ENCODE measurements at regions not wholly inside any gene's neighbourhood (a gene's known extent, or its start where the extent isn't known, plus 50 kb on each side); places are given as distances from the start of the nearest gene placed in this dataset.

DNA sequence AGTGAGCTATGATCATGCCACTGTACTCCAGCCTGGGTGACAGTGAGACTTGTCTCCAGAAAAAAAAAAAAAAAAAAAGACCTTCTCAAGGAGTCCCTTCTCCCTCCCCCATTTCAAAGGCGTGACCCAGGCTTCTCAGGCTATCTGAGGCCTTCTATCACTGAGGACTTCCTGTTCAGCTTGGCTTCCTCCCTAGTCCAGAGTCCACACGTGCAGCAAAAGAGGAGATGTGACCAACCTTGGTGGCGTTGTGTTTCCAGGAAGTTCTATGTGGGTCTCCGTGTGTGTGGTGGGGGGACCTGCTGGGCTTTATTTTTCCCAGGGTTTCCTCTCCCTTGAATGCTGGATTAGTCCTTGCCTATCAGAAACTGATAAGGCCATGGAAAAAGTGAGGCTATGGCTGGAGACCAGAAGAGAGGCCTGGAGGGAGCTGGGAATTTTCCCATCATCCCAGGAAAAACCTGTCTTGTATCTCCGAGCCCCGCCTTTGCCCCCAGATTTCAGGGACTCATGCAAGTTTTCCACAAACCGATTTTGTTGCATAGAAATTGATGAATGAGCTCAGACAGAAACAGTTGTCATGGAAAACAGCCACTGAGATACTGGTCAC, 148.1 kb downstream of the SALL1 start:
- no peak for DNase-seq
- in situ Hi-C loops (cut with MboI; ENCODE audit: low pct_unique_long_range_greater_than_20kb, low sequenced_read_pairs) = no loop called here

GRCh38 chr16:50999181-50999580, 151.9 kb downstream of the SALL1 start:
- no peak for DNase-seq

DNA sequence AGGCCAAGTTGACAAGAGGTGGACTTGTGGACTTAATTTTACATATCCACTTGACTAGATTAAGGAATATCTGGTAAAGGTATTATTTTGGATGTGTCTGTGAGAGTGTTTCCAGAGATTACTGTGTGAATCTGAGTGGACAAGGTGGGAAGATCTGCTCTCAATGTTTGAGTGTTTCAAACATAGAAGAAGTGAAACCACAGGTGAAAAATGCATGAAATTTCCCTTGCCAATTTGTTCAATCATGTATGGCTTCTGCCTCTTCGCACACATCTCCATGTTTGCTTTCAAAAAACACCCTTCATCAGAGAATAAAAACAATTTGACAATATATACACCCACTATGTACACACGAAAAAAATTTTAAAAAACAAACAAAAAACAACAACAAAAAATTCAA, 152.7 kb downstream of the SALL1 start:
- in situ Hi-C loops (cut with MboI; ENCODE audit: low pct_unique_long_range_greater_than_20kb, low sequenced_read_pairs) = no loop called here
- DNase-seq = no peak

More at GRCh38 chr16:50999181-50999580, 151.9 kb downstream of the SALL1 start:
- in situ Hi-C loops (cut with MboI; ENCODE audit: low pct_unique_long_range_greater_than_20kb, low sequenced_read_pairs) = no loop called here

- in situ Hi-C loops (cut with MboI; ENCODE audit: low pct_unique_long_range_greater_than_20kb, low sequenced_read_pairs) = no loop called here
- no peak for DNase-seq
Measured at GRCh38 chr16:50997679-50998078, 153.4 kb downstream of the SALL1 start.

- in situ Hi-C loops (cut with MboI; ENCODE audit: low pct_unique_long_range_greater_than_20kb, low sequenced_read_pairs) = no loop called here
- DNase-seq = no peak
Measured at GRCh38 chr16:50996830-50997186, 154.3 kb downstream of the SALL1 start.

- DNase-seq = no peak
- in situ Hi-C loops (cut with MboI; ENCODE audit: low pct_unique_long_range_greater_than_20kb, low sequenced_read_pairs) = no loop called here
Measured at GRCh38 chr16:50996166-50996829, 154.8 kb downstream of the SALL1 start.

GRCh38 chr16:50994995-50995394, 156.1 kb downstream of the SALL1 start:
- in situ Hi-C loops (cut with MboI; ENCODE audit: low pct_unique_long_range_greater_than_20kb, low sequenced_read_pairs) = no loop called here
- DNase-seq = no peak

GRCh38 chr16:50992350-50993032, 158.6 kb downstream of the SALL1 start:
- DNase-seq = no peak
- in situ Hi-C loops (cut with MboI; ENCODE audit: low pct_unique_long_range_greater_than_20kb, low sequenced_read_pairs) = no loop called here

DNA sequence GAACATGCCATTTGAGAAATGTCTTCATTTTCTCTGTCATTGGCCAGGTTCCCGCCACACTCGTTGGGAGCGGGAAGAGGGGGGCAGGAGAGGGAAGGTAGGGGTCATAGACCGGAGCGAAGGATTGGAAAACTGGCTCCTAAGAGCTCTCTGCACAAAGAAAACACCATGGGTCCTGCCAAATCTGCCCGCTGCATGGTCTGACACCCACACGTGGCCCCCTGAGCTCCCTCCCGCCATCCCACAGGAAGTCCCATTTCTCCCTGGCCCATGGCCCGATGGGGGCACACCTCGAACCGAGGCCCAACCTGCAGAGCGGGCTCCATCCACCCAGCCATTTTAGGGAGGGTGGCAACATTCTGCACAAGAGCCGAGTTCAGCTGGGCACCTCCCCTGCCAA, 159.6 kb downstream of the SALL1 start:
- DNase-seq = no peak
- in situ Hi-C loops (cut with MboI; ENCODE audit: low pct_unique_long_range_greater_than_20kb, low sequenced_read_pairs) = no loop called here

DNA sequence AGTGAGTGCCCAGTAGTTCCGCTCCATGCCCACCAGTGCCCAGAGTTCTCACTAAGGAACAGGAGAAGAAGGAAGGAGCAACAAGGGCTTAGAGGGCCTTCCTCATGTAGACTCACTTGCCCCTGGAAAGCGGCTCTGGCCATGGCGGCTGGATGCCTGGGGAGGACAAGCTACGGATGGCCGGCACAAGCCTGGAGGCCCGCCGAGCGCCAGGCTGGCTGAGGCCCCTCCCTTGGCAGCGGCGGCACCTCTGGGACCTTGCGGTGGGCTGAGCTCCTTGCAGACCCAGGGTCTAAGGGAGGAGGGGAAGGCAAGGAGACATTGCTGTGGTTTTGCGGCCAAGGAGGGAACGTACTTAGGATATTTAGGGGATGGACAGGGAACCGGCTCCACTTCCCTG, 160.1 kb downstream of the SALL1 start:
- in situ Hi-C loops (cut with MboI; ENCODE audit: low pct_unique_long_range_greater_than_20kb, low sequenced_read_pairs) = no loop called here
- no peak for DNase-seq

DNA sequence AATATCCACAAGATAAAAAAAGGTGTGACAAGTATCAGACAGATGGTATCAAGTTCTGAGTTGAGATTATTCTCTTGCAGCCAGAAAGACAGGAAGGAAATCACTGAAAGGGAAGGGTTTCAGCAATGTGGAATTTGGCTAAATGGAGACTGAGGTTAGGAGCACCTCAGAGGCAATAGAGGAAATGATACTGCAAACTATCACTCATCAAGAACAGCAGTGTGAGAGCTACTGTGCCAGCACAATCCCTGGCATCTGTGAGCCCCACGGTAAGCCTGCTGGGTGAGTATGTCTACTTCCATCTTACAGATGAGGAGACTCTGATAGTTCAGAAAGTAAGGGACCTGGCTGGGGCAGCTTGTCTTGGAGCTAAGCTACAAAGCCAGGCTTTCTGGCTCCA, 162.0 kb downstream of the SALL1 start:
- no peak for DNase-seq
- in situ Hi-C loops (cut with MboI; ENCODE audit: low pct_unique_long_range_greater_than_20kb, low sequenced_read_pairs) = no loop called here

DNA sequence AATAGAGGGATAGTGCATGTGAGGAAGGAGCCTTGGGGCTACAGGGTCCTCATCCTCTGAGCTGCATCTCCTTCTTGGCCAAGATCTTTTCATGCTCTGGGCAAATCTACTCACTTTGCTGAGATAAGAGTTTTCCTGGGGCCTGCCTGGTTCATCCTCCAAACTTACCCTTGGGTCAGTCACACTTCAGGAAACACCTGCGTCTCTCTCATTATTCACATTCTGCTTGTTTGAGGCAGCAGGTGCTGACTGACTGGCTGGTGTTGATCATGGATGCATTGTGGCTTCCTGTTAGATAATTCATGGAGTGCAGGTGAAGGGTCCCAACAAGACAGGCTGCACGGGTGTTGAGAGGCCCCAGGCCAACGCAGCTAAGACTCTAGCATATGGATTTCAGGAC, 162.6 kb downstream of the SALL1 start:
- in situ Hi-C loops (cut with MboI; ENCODE audit: low pct_unique_long_range_greater_than_20kb, low sequenced_read_pairs) = no loop called here
- DNase-seq = no peak

GRCh38 chr16:50986453-50986852, 164.6 kb downstream of the SALL1 start:
- DNase-seq = no peak
- in situ Hi-C loops (cut with MboI; ENCODE audit: low pct_unique_long_range_greater_than_20kb, low sequenced_read_pairs) = no loop called here

DNA sequence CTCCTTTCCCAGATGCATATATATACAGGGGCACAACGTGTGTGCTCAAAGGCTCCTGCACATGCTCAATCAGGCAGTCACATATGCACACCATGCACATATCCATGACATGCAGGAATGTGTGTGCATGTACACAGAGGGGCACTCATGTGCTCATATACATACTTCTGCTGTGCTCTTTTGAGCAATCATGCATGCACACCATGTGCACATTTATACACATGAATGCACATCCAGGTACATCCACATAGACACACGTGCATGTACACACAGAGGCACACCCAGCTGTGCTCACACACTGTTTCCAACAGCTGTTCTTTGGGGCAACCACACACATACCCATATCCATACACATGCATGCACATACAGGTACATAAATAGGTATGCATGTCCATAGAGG, 165.3 kb downstream of the SALL1 start:
- DNase-seq = no peak
- in situ Hi-C loops (cut with MboI; ENCODE audit: low pct_unique_long_range_greater_than_20kb, low sequenced_read_pairs) = no loop called here

- DNase-seq = no peak
- in situ Hi-C loops (cut with MboI; ENCODE audit: low pct_unique_long_range_greater_than_20kb, low sequenced_read_pairs) = no loop called here
Measured at GRCh38 chr16:50984688-50985087, 166.4 kb downstream of the SALL1 start.

DNA sequence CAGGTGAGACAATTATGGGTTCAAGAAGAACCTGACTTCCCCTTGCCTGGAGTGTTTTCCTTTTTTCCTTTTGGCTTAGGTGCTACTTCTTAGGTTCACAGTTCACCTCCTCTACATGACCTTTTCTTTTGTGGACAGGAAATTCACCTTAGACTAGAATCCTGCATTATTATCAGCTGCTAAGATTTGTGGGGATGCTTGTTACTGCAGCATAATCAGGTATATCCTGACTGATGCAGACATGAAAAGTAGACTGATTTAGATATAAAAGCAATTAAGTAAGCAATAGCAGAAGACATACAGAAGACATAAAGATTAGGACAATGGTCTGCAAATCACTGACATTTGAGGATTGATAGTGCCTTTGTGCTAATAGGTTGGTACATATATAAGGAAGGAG, 168.3 kb downstream of the SALL1 start:
- in situ Hi-C loops (cut with MboI; ENCODE audit: low pct_unique_long_range_greater_than_20kb, low sequenced_read_pairs) = no loop called here

GRCh38 chr16:50981951-50982350, 169.1 kb downstream of the SALL1 start:
- no peak for DNase-seq
- in situ Hi-C loops (cut with MboI; ENCODE audit: low pct_unique_long_range_greater_than_20kb, low sequenced_read_pairs) = no loop called here

More for the DNA sequence above, 168.3 kb downstream of the SALL1 start:
- no peak for DNase-seq

GRCh38 chr16:50980666-50981065, 170.4 kb downstream of the SALL1 start:
- in situ Hi-C loops (cut with MboI; ENCODE audit: low pct_unique_long_range_greater_than_20kb, low sequenced_read_pairs) = no loop called here
- DNase-seq = no peak

DNA sequence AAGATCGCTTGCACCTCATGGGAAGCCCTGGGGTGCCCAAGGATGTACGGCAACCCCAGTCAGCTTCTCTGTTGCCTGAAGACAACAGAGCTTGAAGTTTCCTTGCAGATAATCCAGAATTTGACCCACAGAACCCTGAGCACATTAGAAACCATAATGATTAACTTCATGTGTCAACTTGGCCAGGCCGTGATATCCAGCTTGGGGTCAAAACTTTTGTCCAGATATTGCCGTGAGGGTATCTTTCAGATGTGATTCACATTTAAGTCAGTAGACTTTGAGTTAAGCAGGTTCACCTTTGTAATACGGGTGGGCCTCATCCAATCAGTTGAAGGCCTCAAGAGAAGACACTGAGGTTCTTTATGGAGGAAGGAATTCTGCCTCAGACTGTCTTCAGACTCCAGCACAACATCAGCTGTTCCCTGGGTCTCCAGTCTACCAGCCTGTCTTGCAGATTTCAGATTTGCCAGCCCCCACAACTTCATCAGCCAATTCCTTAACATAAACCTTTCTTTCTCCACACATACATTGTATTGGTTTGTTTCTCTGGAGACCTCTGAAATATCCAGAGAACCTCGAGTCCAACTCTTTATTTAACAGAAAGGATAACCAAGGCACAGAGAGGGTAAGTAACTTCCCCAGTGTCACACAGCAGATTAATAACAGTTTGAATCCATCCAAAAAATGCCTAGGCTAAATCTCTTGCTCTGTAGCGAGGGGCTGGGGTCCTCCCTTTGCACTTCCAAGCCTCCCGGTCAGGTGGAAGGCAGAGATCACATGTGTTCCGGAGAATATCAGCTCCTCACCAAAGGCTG, 171.1 kb downstream of the SALL1 start:
- in situ Hi-C loops (cut with MboI; ENCODE audit: low pct_unique_long_range_greater_than_20kb, low sequenced_read_pairs) = no loop called here
- DNase-seq = no peak

GRCh38 chr16:50977138-50977537, 173.9 kb downstream of the SALL1 start:
- in situ Hi-C loops (cut with MboI; ENCODE audit: low pct_unique_long_range_greater_than_20kb, low sequenced_read_pairs) = no loop called here
- DNase-seq = no peak

Data from KBM-7 (cell line).